H9 (cell line): ENCODE measurements at regions not wholly inside any gene's neighbourhood (a gene's known extent, or its start where the extent isn't known, plus 50 kb on each side); places are given as distances from the start of the nearest gene placed in this dataset.

Experiments used
- DNase-seq: peaks from one replicate; pipeline ENCODE4 v3.0.0-alpha.2; 2017
- H2AFZ ChIP-seq: one replicate; pipeline ENCODE4 v1.6.1; 2013; ENCODE audit warnings: mild to moderate bottlenecking, low read length, control low read depth, moderate library complexity
- H2AK5ac ChIP-seq: 2 replicates; pipeline ENCODE4 v1.6.1; 2013; ENCODE audit warnings: low read length, control low read depth, mixed read lengths; ENCODE audit not compliant: insufficient read length
- H2BK120ac ChIP-seq: one replicate; pipeline ENCODE4 v1.6.1; 2013; ENCODE audit warnings: low read depth, mild to moderate bottlenecking, low read length, control low read depth, inconsistent platforms; ENCODE audit not compliant: poor library complexity, severe bottlenecking
- H2BK12ac ChIP-seq: 2 replicates; pipeline ENCODE4 v1.6.1; 2013; ENCODE audit warnings: low read length, control low read depth, mixed read lengths, low read depth; ENCODE audit not compliant: insufficient read length
- H2BK15ac ChIP-seq: 2 replicates; pipeline ENCODE4 v1.6.1; 2013; ENCODE audit warnings: low read depth, low read length, control low read depth
- H2BK20ac ChIP-seq: one replicate; pipeline ENCODE4 v1.6.1; 2013; ENCODE audit warnings: low read depth, mild to moderate bottlenecking, low read length, control low read depth, inconsistent platforms; ENCODE audit not compliant: poor library complexity, severe bottlenecking
- H2BK5ac ChIP-seq: 2 replicates; pipeline ENCODE4 v1.6.1; 2013; ENCODE audit warnings: low read length, control low read depth, mixed read lengths; ENCODE audit not compliant: insufficient read length
- H3K14ac ChIP-seq: 2 replicates; pipeline ENCODE4 v1.6.1; 2013; ENCODE audit warnings: low read length, control low read depth; ENCODE audit not compliant: insufficient read depth
- H3K18ac ChIP-seq: 2 replicates; pipeline ENCODE4 v1.6.1; 2013; ENCODE audit warnings: low read depth, mild to moderate bottlenecking, mixed read lengths, low read length, control low read depth; ENCODE audit not compliant: insufficient read length
- H3K23ac ChIP-seq: 2 replicates; pipeline ENCODE4 v1.6.1; 2013; ENCODE audit warnings: low read length, control low read depth, mixed read lengths, low read depth; ENCODE audit not compliant: insufficient read length
- H3K23me2 ChIP-seq: 2 replicates; pipeline ENCODE4 v1.6.1; 2013; ENCODE audit warnings: low read depth, mild to moderate bottlenecking, mixed read lengths, low read length, control low read depth; ENCODE audit not compliant: insufficient read length, poor library complexity, severe bottlenecking
- H3K27ac ChIP-seq: 2 replicates; pipeline ENCODE4 v1.5.1; 2013; ENCODE audit warnings: low read length, control low read depth, mixed read lengths, low read depth; ENCODE audit not compliant: insufficient read length
- H3K27me3 ChIP-seq: 2 replicates; pipeline ENCODE4 v1.6.1; 2013; ENCODE audit warnings: low read length, control low read depth, inconsistent platforms; ENCODE audit not compliant: insufficient read depth
- H3K4ac ChIP-seq: 2 replicates; pipeline ENCODE4 v1.6.1; 2013; ENCODE audit warnings: low read depth, mild to moderate bottlenecking, control low read depth, inconsistent platforms, low read length, moderate library complexity
- H3K4me1 ChIP-seq: 2 replicates; pipeline ENCODE4 v1.6.1; 2013; ENCODE audit warnings: low read length, control low read depth, inconsistent platforms; ENCODE audit not compliant: insufficient read depth
- H3K4me2 ChIP-seq: 2 replicates; pipeline ENCODE4 v1.6.1; 2013; ENCODE audit warnings: low read length, control low read depth, mixed read lengths; ENCODE audit not compliant: insufficient read length, insufficient read depth
- H3K56ac ChIP-seq: 2 replicates; pipeline ENCODE4 v1.6.1; 2013; ENCODE audit warnings: low read depth, mild to moderate bottlenecking, mixed read lengths, low read length, control low read depth; ENCODE audit not compliant: insufficient read length
- H3K79me1 ChIP-seq: 2 replicates; pipeline ENCODE4 v1.6.1; 2013; ENCODE audit warnings: low read depth, mild to moderate bottlenecking, moderate library complexity, low read length, control low read depth, inconsistent platforms; ENCODE audit not compliant: insufficient read depth, poor library complexity, severe bottlenecking
- H3K79me2 ChIP-seq: 2 replicates; pipeline ENCODE4 v1.6.1; 2013; ENCODE audit warnings: low read length, control low read depth, inconsistent platforms; ENCODE audit not compliant: insufficient read depth
- H3K9ac ChIP-seq: 2 replicates; pipeline ENCODE4 v1.6.1; 2013; ENCODE audit warnings: low read length, control low read depth, mixed read lengths; ENCODE audit not compliant: insufficient read length; ENCODE audit errors: extremely low read depth
- H3K9me3 ChIP-seq: one replicate; pipeline ENCODE4 v1.6.1; 2013; ENCODE audit warnings: low read depth, low read length, inconsistent platforms; ENCODE audit not compliant: control insufficient read depth
- H3T11ph ChIP-seq: one replicate; pipeline ENCODE4 v1.6.1; 2013; ENCODE audit warnings: mild to moderate bottlenecking, low read length, control low read depth, inconsistent platforms
- H4K20me1 ChIP-seq: one replicate; pipeline ENCODE4 v1.6.1; 2013; ENCODE audit not compliant: control insufficient read depth, insufficient read length, insufficient read depth
- H4K5ac ChIP-seq: 2 replicates; pipeline ENCODE4 v1.6.1; 2013; ENCODE audit warnings: low read depth, mild to moderate bottlenecking, mixed read lengths, low read length, control low read depth; ENCODE audit not compliant: insufficient read length
- H4K8ac ChIP-seq: replicated peaks from 2 replicates; pipeline ENCODE4 v1.6.1; 2013; ENCODE audit warnings: low read length, control low read depth, mixed read lengths, low read depth; ENCODE audit not compliant: insufficient read length
- H4K91ac ChIP-seq: 2 replicates; pipeline ENCODE4 v1.6.1; 2013; ENCODE audit warnings: low read depth, mild to moderate bottlenecking, moderate library complexity, mixed read lengths, low read length, control low read depth; ENCODE audit not compliant: insufficient read length
- H3K27ac Mint-ChIP-seq, 3 experiments: 2 replicates in 2 of 3; 3 replicates in 1 of 3; pipeline ENCODE4 v1.8.0; 2020 to 2021; ENCODE audit warnings: mixed read lengths in 3 of 3, mild to moderate bottlenecking in 1 of 3, moderate library complexity in 1 of 3
- H3K27me3 Mint-ChIP-seq: 2 replicates; pipeline ENCODE4 v1.8.0; 2021; ENCODE audit warnings: low read depth, mild to moderate bottlenecking, moderate library complexity, mixed read lengths
- H3K36me3 Mint-ChIP-seq, 3 experiments: 2 replicates in 2 of 3; 3 replicates in 1 of 3; pipeline ENCODE4 v1.8.0; 2020 to 2021; ENCODE audit warnings: low read depth in 3 of 3, mixed read lengths in 3 of 3; ENCODE audit not compliant: insufficient read depth in 1 of 3
- H3K4me1 Mint-ChIP-seq, 2 experiments: 2 replicates each; pipeline ENCODE4 v1.8.0; 2020; ENCODE audit warnings: mixed read lengths in 2 of 2
- H3K4me3 Mint-ChIP-seq, 2 experiments: 2 replicates in 1 of 2; 3 replicates in 1 of 2; pipeline ENCODE4 v1.8.0; 2020 to 2021; ENCODE audit warnings: mild to moderate bottlenecking in 2 of 2, mixed read lengths in 2 of 2, moderate library complexity in 1 of 2
- H3K9me3 Mint-ChIP-seq, 2 experiments: 2 replicates in 1 of 2; 3 replicates in 1 of 2; pipeline ENCODE4 v1.8.0; 2020; ENCODE audit warnings: mild to moderate bottlenecking in 2 of 2, mixed read lengths in 2 of 2, moderate library complexity in 1 of 2
- WGBS: extraction: QIAGEN DNeasy Blood & Tissue Kit; methylation state at CpG from one replicate; pipeline ENCODE4 v1.1.7; 2013; ENCODE audit warnings: missing lambda C conversion rate, low lambda C conversion rate, mixed read lengths; ENCODE audit not compliant: insufficient read length; ENCODE audit errors: extremely low coverage; 5-methylcytosine and 5-hydroxymethylcytosine counted together
- TF ChIP-seq, protein P1 (sequence below): fragments of 200-600 bp; sonication (generic); conservative IDR thresholded peaks from 3 replicates; pipeline ENCODE4 v1.8.0; 2021; ENCODE audit warnings: antibody characterized with exemption, mild to moderate bottlenecking

DNA sequence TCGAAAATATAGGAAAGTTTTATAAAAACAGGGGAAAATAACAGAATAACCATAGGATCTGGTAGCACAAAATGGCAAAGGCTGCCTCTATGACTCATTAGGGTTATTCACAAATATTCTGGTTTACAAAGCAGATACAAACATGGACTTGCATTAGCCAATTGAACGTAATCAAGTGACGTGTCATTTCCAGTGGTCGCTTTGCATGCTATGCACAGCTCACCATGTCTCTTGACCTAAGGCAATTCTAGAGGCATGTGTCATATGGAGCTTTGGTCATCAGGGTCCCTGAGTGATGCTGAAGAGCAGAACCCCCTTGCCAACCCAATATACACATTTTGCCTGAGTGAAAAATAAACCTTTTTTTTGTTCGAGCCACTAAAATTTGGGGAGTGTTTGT, 158.8 kb downstream of the TMEM161B start:
- no peak overlapping the region for H3K27ac ChIP-seq
- no peak overlapping the region for H3K4me2 ChIP-seq
- H4K20me1 ChIP-seq: no peaks in the 10 kb centered on the region
- no CpG with 5 or more reads among the region's 5 CpGs for WGBS
- no peaks in the 10 kb centered on the region for H3K27me3 Mint-ChIP-seq
- H3K4me3 Mint-ChIP-seq: no peak overlapping the region
- no peaks in the 10 kb centered on the region for H3K9me3 ChIP-seq
- H3K9me3 Mint-ChIP-seq: no peaks in the 10 kb centered on the region
- no peak overlapping the region for H3K27ac Mint-ChIP-seq
- H3K4me1 ChIP-seq: no peaks in the 10 kb centered on the region
- no peak overlapping the region for H3K23ac ChIP-seq
- no peak overlapping the region for H3T11ph ChIP-seq
- H3K14ac ChIP-seq: no peak overlapping the region
- no peak overlapping the region for H4K5ac ChIP-seq
- H2AFZ ChIP-seq: no peak overlapping the region
- no peak for DNase-seq
- H2BK12ac ChIP-seq: no peak overlapping the region
- H3K27me3 ChIP-seq: no peaks in the 10 kb centered on the region
- H2BK5ac ChIP-seq: no peak overlapping the region
- no peak overlapping the region for H3K4ac ChIP-seq
- no peak overlapping the region for H3K56ac ChIP-seq
- H4K91ac ChIP-seq: no peak overlapping the region
- TF ChIP-seq, protein P1, sequence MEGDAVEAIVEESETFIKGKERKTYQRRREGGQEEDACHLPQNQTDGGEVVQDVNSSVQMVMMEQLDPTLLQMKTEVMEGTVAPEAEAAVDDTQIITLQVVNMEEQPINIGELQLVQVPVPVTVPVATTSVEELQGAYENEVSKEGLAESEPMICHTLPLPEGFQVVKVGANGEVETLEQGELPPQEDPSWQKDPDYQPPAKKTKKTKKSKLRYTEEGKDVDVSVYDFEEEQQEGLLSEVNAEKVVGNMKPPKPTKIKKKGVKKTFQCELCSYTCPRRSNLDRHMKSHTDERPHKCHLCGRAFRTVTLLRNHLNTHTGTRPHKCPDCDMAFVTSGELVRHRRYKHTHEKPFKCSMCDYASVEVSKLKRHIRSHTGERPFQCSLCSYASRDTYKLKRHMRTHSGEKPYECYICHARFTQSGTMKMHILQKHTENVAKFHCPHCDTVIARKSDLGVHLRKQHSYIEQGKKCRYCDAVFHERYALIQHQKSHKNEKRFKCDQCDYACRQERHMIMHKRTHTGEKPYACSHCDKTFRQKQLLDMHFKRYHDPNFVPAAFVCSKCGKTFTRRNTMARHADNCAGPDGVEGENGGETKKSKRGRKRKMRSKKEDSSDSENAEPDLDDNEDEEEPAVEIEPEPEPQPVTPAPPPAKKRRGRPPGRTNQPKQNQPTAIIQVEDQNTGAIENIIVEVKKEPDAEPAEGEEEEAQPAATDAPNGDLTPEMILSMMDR: no peak
- H2AK5ac ChIP-seq: no peak overlapping the region
- H2BK120ac ChIP-seq: no peak overlapping the region
- no peak overlapping the region for H2BK20ac ChIP-seq
- no peak overlapping the region for H3K18ac ChIP-seq
- no peak overlapping the region for H2BK15ac ChIP-seq
- 0 out of 4 replicates have a peak, but pooled peaks cover 0 to 2% of the 10 kb centered on the region in 2 experiments for H3K4me1 Mint-ChIP-seq
- no peaks in the 10 kb centered on the region for H3K36me3 Mint-ChIP-seq
- no peak overlapping the region for H3K9ac ChIP-seq
- no peaks in the 10 kb centered on the region for H3K79me2 ChIP-seq
- H3K79me1 ChIP-seq: no peaks in the 10 kb centered on the region
- no peaks in the 10 kb centered on the region for H3K23me2 ChIP-seq
- no peak overlapping the region for H4K8ac ChIP-seq
